Kidney epithelial cell (primary cell): ENCODE measurements at regions not wholly inside any gene's neighbourhood (a gene's known extent, or its start where the extent isn't known, plus 50 kb on each side); places are given as distances from the start of the nearest gene placed in this dataset.
A peak's percentile ranks its signal among the peaks of the same experiment; 100 is the strongest.

Experiments used
- DNase-seq: peaks from one replicate; pipeline ENCODE4 v3.0.0-alpha.2; 2010; ENCODE audit warnings: low read depth
- H3K27me3 ChIP-seq: 2 replicates; pipeline ENCODE4 v1.6.0; 2011; ENCODE audit warnings: low read length; ENCODE audit not compliant: control insufficient read depth, insufficient read depth
- H3K36me3 ChIP-seq: 2 replicates; pipeline ENCODE4 v1.5.1; 2011; ENCODE audit warnings: low read length; ENCODE audit not compliant: control insufficient read depth, insufficient read depth
- H3K4me3 ChIP-seq: 2 replicates; pipeline ENCODE4 v1.5.1; 2011; ENCODE audit warnings: low read depth, mild to moderate bottlenecking, control low read depth, low read length
- CTCF ChIP-seq: IDR thresholded peaks from 2 replicates; pipeline ENCODE4 v1.5.1; 2011; ENCODE audit warnings: mild to moderate bottlenecking, moderate library complexity, low read length, control low read depth, inconsistent platforms; ENCODE audit not compliant: insufficient read depth, poor library complexity, severe bottlenecking

GRCh38 chr7:106791526-106791925 lies 73.6 kb upstream of the PIK3CG start:
- no peak overlapping the region for H3K4me3 ChIP-seq

GRCh38 chr7:106792233-106792926 lies 72.7 kb upstream of the PIK3CG start:
- Histone ChIP-seq H3K4me3 (no peak overlapping the region), H3K36me3 (no peaks in the 10 kb centered on the region), H3K27me3 (no peaks in the 10 kb centered on the region)
- no peak for DNase-seq
- TF ChIP-seq CTCF: no peak

More at GRCh38 chr7:106791526-106791925, 73.6 kb upstream of the PIK3CG start:
- no peaks in the 10 kb centered on the region for H3K27me3 ChIP-seq
- no peak for DNase-seq
- TF ChIP-seq CTCF: no peak
- no peaks in the 10 kb centered on the region for H3K36me3 ChIP-seq

GRCh38 chr7:106793015-106793975 lies 71.8 kb upstream of the PIK3CG start:
- no peaks in the 10 kb centered on the region for H3K27me3 ChIP-seq
- no peaks in the 10 kb centered on the region for H3K36me3 ChIP-seq
- no peak for DNase-seq
- no peak overlapping the region for H3K4me3 ChIP-seq
- peak; percentile 58 for TF ChIP-seq CTCF

- H3K27me3 ChIP-seq: no peaks in the 10 kb centered on the region
- H3K4me3 ChIP-seq: no peak overlapping the region
- no peak for DNase-seq
- no peak for TF ChIP-seq CTCF
- no peaks in the 10 kb centered on the region for H3K36me3 ChIP-seq
Observed at GRCh38 chr7:106794276-106795083, 70.6 kb upstream of the PIK3CG start.

GRCh38 chr7:106795084-106795876 lies 69.8 kb upstream of the PIK3CG start:
- DNase-seq: no peak
- TF ChIP-seq CTCF: no peak
- Histone ChIP-seq H3K27me3 (no peaks in the 10 kb centered on the region), H3K4me3 (no peak overlapping the region), H3K36me3 (no peaks in the 10 kb centered on the region)
